ENCODE measurements at regions not wholly inside any gene's neighbourhood (a gene's known extent, or its start where the extent isn't known, plus 50 kb on each side); places are given as distances from the start of the nearest gene placed in this dataset.

- Histone ChIP-seq H3K27me3 (ENCODE audit: control insufficient read depth, low read length) (no peaks in the 10 kb centered on the region), H3K36me3 (ENCODE audit: control insufficient read depth, low read length) (no peaks in the 10 kb centered on the region), H3K4me3 (ENCODE audit: low read length) (no peak overlapping the region), H3K4me2 (ENCODE audit: low read length) (no peak overlapping the region), H3K4me1 (ENCODE audit: control insufficient read depth, low read length) (no peaks in the 10 kb centered on the region), H3K79me2 (ENCODE audit: control insufficient read depth, low read length) (no peaks in the 10 kb centered on the region), H3K9me2 (replicated peaks; ENCODE audit: control insufficient read depth, low read length) (no peaks in the 10 kb centered on the region), H3K27ac (ENCODE audit: low read depth, low read length) (no peak overlapping the region), H4K20me1 (ENCODE audit: control insufficient read depth, insufficient read depth, low read depth, low read length) (no peaks in the 10 kb centered on the region), H3K9me3 (ENCODE audit: control insufficient read depth, insufficient read depth, low read length) (no peaks in the 10 kb centered on the region), H3F3A (ENCODE audit: control insufficient read depth, insufficient read depth) (no peaks in the 10 kb centered on the region)
- TF ChIP-seq, protein P1, sequence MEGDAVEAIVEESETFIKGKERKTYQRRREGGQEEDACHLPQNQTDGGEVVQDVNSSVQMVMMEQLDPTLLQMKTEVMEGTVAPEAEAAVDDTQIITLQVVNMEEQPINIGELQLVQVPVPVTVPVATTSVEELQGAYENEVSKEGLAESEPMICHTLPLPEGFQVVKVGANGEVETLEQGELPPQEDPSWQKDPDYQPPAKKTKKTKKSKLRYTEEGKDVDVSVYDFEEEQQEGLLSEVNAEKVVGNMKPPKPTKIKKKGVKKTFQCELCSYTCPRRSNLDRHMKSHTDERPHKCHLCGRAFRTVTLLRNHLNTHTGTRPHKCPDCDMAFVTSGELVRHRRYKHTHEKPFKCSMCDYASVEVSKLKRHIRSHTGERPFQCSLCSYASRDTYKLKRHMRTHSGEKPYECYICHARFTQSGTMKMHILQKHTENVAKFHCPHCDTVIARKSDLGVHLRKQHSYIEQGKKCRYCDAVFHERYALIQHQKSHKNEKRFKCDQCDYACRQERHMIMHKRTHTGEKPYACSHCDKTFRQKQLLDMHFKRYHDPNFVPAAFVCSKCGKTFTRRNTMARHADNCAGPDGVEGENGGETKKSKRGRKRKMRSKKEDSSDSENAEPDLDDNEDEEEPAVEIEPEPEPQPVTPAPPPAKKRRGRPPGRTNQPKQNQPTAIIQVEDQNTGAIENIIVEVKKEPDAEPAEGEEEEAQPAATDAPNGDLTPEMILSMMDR (IDR thresholded peaks at IDR 0.05; ENCODE audit: low read depth, low read length, poor library complexity, severe bottlenecking) = no peak
- TF ChIP-seq EZH2phosphoT487 (IDR thresholded peaks at IDR 0.05; ENCODE audit: borderline replicate concordance, low read length) = no peak
Observed at GRCh38 chr2:123095219-123095835, 929.8 kb upstream of the CNTNAP5 start.

DNA sequence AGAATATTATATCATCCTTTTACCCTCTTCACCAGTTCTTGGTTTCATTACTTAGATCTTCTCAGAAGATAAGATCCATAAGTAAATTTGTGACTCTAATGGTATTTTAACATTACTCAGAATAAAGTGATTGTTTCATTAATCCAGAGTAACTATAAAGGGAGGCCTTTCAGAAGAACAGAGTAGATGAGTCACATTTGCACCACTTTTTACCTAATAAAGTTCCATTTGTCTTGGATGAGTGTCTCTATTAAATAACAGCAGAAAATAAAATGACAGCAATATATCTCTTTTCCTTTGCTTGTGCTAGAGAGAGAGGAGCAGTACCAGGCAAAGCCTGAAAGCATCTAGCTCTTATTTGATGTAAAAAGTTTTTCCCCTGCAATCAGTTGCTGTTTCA is 926.5 kb upstream of the CNTNAP5 start:
- no peaks in the 10 kb centered on the region for H3K4me1 ChIP-seq (ENCODE audit: control insufficient read depth, low read length)
- no peaks in the 10 kb centered on the region for H3K79me2 ChIP-seq (ENCODE audit: control insufficient read depth, low read length)
- no peaks in the 10 kb centered on the region for H4K20me1 ChIP-seq (ENCODE audit: control insufficient read depth, insufficient read depth, low read depth, low read length)
- no peaks in the 10 kb centered on the region for H3K27me3 ChIP-seq (ENCODE audit: control insufficient read depth, low read length)
- H3F3A ChIP-seq (ENCODE audit: control insufficient read depth, insufficient read depth) = no peaks in the 10 kb centered on the region
- TF ChIP-seq EZH2phosphoT487 (IDR thresholded peaks at IDR 0.05; ENCODE audit: borderline replicate concordance, low read length) = no peak
- TF ChIP-seq, protein P1 (IDR thresholded peaks at IDR 0.05; ENCODE audit: low read depth, low read length, poor library complexity, severe bottlenecking) = no peak
- no peak overlapping the region for H3K4me2 ChIP-seq (ENCODE audit: low read length)
- no peaks in the 10 kb centered on the region for H3K9me2 ChIP-seq (replicated peaks; ENCODE audit: control insufficient read depth, low read length)
- H3K4me3 ChIP-seq (ENCODE audit: low read length) = no peak overlapping the region
- H3K27ac ChIP-seq (ENCODE audit: low read depth, low read length) = no peak overlapping the region
- H3K36me3 ChIP-seq (ENCODE audit: control insufficient read depth, low read length) = no peaks in the 10 kb centered on the region
- no peaks in the 10 kb centered on the region for H3K9me3 ChIP-seq (ENCODE audit: control insufficient read depth, insufficient read depth, low read length)

- Histone ChIP-seq H3K79me2 (ENCODE audit: control insufficient read depth, low read length) (no peaks in the 10 kb centered on the region), H3K4me1 (ENCODE audit: control insufficient read depth, low read length) (no peaks in the 10 kb centered on the region), H3K9me3 (ENCODE audit: control insufficient read depth, insufficient read depth, low read length) (no peaks in the 10 kb centered on the region), H4K20me1 (ENCODE audit: control insufficient read depth, insufficient read depth, low read depth, low read length) (no peaks in the 10 kb centered on the region), H3K27me3 (ENCODE audit: control insufficient read depth, low read length) (no peaks in the 10 kb centered on the region), H3K4me3 (ENCODE audit: low read length) (no peak overlapping the region), H3K9me2 (replicated peaks; ENCODE audit: control insufficient read depth, low read length) (no peaks in the 10 kb centered on the region), H3K4me2 (ENCODE audit: low read length) (no peak overlapping the region), H3F3A (ENCODE audit: control insufficient read depth, insufficient read depth) (no peaks in the 10 kb centered on the region), H3K36me3 (ENCODE audit: control insufficient read depth, low read length) (no peaks in the 10 kb centered on the region), H3K27ac (ENCODE audit: low read depth, low read length) (no peak overlapping the region)
- TF ChIP-seq, protein P1 (IDR thresholded peaks at IDR 0.05; ENCODE audit: low read depth, low read length, poor library complexity, severe bottlenecking) = no peak
- TF ChIP-seq EZH2phosphoT487 (IDR thresholded peaks at IDR 0.05; ENCODE audit: borderline replicate concordance, low read length) = no peak
Observed at GRCh38 chr2:123101434-123101833, 923.7 kb upstream of the CNTNAP5 start.
